Adrenal gland (tissue), 5 donors: ENCODE measurements at regions not wholly inside any gene's neighbourhood (a gene's known extent, or its start where the extent isn't known, plus 50 kb on each side); places are given as distances from the start of the nearest gene placed in this dataset.

Experiments
- POLR2A ChIP-seq, 2 donors: fragments of 450-650 bp; IDR thresholded peaks; one replicate each; pipeline ENCODE4 v1.6.1; 2017; ENCODE audit warnings: antibody characterized with exemption in 2 of 2, mild to moderate bottlenecking in 2 of 2, moderate library complexity in 1 of 2
- TF ChIP-seq, protein P1 (sequence below), 6 experiments: fragments of 450-650 bp in 4 of 6; fragments of 200-600 bp in 2 of 6; sonication (generic) in 1 of 6; IDR thresholded peaks; 1 replicate in 5 of 6; 2 replicates in 1 of 6; pipeline versions ENCODE4 v1.5.1 to v1.8.0; 2016 to 2021; ENCODE audit warnings: antibody characterized with exemption in 6 of 6, mild to moderate bottlenecking in 2 of 6, moderate library complexity in 1 of 6
- donor health status: DM: no; HTN: no; CAD: no.

DNA sequence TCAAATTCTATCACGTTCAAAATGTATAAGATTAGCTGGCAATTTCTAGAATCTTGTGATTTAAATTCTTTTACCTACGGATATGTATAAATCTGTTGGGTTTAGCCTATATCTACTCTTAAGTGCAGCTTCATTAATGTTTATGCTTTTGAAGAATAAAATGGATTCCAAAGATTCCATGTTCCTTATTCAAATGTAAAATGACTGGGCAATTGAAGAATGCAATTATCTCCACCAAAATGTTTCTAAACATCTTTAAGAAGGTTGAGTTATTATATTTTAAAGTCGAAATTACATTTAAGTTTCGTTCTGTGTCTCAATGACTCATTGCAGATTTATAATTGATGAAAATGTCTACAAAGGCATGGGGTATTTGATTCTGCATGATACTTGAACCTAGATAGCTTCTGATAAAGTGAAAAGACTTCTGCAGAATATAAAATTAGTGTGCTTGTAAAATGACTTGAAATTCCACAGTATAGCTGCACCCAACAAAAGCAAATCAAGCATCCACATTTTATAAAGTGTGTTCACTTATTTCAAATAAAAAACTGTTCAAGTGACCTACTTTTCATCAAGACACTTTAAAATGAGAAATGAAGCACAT, 697.0 kb upstream of the PCDH15 start:
- TF ChIP-seq, protein P1, sequence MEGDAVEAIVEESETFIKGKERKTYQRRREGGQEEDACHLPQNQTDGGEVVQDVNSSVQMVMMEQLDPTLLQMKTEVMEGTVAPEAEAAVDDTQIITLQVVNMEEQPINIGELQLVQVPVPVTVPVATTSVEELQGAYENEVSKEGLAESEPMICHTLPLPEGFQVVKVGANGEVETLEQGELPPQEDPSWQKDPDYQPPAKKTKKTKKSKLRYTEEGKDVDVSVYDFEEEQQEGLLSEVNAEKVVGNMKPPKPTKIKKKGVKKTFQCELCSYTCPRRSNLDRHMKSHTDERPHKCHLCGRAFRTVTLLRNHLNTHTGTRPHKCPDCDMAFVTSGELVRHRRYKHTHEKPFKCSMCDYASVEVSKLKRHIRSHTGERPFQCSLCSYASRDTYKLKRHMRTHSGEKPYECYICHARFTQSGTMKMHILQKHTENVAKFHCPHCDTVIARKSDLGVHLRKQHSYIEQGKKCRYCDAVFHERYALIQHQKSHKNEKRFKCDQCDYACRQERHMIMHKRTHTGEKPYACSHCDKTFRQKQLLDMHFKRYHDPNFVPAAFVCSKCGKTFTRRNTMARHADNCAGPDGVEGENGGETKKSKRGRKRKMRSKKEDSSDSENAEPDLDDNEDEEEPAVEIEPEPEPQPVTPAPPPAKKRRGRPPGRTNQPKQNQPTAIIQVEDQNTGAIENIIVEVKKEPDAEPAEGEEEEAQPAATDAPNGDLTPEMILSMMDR (IDR thresholded peaks at IDR 0.05) = no peak
- no peak for TF ChIP-seq POLR2A (IDR thresholded peaks at IDR 0.05)
